ENCODE measurements at regions not wholly inside any gene's neighbourhood (a gene's known extent, or its start where the extent isn't known, plus 50 kb on each side); places are given as distances from the start of the nearest gene placed in this dataset.

DNA sequence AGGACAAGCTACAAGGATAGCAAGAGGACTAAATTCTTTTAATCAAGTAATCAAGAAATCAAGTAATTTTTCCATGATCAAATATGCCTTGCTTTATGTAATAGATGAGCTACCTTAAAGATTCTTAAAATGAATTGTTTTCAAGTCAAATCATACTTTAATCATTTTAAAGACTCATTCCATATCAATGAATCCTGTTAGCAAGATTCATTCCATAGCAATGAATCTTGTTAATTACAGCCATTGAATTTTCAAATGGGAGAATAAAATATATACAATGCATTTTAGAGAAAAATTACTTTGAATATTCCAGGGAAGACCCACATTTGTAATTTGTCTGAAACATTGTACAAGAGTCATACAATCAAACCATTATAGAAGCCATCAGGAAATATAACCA is 145.7 kb downstream of the RFX6 start:
- no peaks in the 10 kb centered on the region for H3K9me2 ChIP-seq (ENCODE audit: insufficient read depth)
- no peaks in the 10 kb centered on the region for H4K20me1 ChIP-seq (ENCODE audit: insufficient read depth)
- no peak overlapping the region for H2AFZ ChIP-seq
- no peaks in the 10 kb centered on the region for H3K4me1 ChIP-seq (replicated peaks; ENCODE audit: insufficient read depth)
- POLR2A ChIA-PET (ENCODE audit: unreplicated experiment): no interaction called here
- no peaks in the 10 kb centered on the region for H3K79me2 ChIP-seq (ENCODE audit: low read depth)
- H3K27me3 ChIP-seq (ENCODE audit: insufficient read depth, low read depth): no peaks in the 10 kb centered on the region
- TF ChIP-seq, protein P1, sequence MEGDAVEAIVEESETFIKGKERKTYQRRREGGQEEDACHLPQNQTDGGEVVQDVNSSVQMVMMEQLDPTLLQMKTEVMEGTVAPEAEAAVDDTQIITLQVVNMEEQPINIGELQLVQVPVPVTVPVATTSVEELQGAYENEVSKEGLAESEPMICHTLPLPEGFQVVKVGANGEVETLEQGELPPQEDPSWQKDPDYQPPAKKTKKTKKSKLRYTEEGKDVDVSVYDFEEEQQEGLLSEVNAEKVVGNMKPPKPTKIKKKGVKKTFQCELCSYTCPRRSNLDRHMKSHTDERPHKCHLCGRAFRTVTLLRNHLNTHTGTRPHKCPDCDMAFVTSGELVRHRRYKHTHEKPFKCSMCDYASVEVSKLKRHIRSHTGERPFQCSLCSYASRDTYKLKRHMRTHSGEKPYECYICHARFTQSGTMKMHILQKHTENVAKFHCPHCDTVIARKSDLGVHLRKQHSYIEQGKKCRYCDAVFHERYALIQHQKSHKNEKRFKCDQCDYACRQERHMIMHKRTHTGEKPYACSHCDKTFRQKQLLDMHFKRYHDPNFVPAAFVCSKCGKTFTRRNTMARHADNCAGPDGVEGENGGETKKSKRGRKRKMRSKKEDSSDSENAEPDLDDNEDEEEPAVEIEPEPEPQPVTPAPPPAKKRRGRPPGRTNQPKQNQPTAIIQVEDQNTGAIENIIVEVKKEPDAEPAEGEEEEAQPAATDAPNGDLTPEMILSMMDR (conservative IDR thresholded peaks at IDR 0.05): no peak
- no peak for TF ChIP-seq EZH2 (IDR thresholded peaks at IDR 0.05; ENCODE audit: low read depth)
- BruUV-seq (replicated peaks): no TSS peak
- no peaks in the 10 kb centered on the region for H3F3A ChIP-seq (ENCODE audit: insufficient read depth, low read depth)
- no peaks in the 10 kb centered on the region for H3K36me3 ChIP-seq (ENCODE audit: low read depth)
- intact Hi-C loops (cut with micrococcal nuclease; ENCODE audit: unreplicated experiment): no loop called here
- no peak overlapping the region for H3K4me2 ChIP-seq
- CTCF ChIA-PET: no interaction called here
- H3K4me3 ChIP-seq: no peak overlapping the region
- no peak for DNase-seq
- no peaks in the 10 kb centered on the region for H3K9me3 ChIP-seq (ENCODE audit: insufficient read depth, low read depth)
- H3K27ac ChIP-seq: no peak overlapping the region

DNA sequence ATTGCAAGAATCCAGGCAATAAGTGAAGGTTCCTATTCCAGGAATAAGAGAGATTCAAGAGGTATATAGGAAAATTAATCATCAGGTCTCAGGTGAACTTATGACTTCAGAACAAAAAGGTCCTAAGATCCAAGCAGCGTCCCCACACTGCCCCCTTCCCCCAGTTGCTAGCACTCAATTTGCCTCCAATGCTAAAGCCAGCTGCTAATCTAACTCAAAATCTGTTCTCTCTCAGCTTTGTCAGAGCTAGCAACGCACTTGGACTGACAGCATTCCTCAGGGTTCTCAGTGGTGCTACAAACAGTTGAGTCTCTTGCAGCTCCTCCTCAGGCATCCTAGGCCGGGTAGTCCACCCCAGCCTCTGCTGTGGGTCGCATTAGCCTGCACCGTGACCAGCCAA is 148.3 kb downstream of the RFX6 start:
- no peaks in the 10 kb centered on the region for H3K9me2 ChIP-seq (ENCODE audit: insufficient read depth)

DNA sequence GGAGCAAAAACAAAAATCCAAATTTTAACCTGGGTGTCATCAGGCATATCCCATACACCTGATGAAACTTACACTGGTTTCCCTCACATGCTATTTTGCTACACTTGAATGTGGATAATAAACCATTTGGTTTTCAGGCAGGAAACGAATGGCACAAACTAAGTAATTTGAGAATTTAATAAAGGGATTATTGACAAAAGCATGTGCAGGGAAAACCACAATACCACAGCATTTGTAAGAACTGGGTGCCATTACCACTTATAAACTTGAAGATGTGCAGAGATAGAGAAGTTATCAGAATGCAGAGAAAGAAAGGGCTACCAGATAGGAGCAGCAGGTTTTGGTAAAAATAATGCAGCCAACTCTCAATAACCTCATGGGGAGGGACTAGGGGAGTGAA is 151.2 kb downstream of the RFX6 start:
- no peaks in the 10 kb centered on the region for H3K9me3 ChIP-seq (ENCODE audit: insufficient read depth, low read depth)
- H3K27ac ChIP-seq: no peak overlapping the region
- no peaks in the 10 kb centered on the region for H3K9me2 ChIP-seq (ENCODE audit: insufficient read depth)
- H3K27me3 ChIP-seq (ENCODE audit: insufficient read depth, low read depth): no peaks in the 10 kb centered on the region
- H3K4me2 ChIP-seq: no peak overlapping the region
- no peak overlapping the region for H2AFZ ChIP-seq
- no peak overlapping the region for H3K4me3 ChIP-seq
- H3K4me1 ChIP-seq (replicated peaks; ENCODE audit: insufficient read depth): no peaks in the 10 kb centered on the region
- DNase-seq: no peak
- no peaks in the 10 kb centered on the region for H3F3A ChIP-seq (ENCODE audit: insufficient read depth, low read depth)
- intact Hi-C loops (cut with micrococcal nuclease; ENCODE audit: unreplicated experiment): no loop called here
- H3K36me3 ChIP-seq (ENCODE audit: low read depth): no peaks in the 10 kb centered on the region
- TF ChIP-seq EZH2 (IDR thresholded peaks at IDR 0.05; ENCODE audit: low read depth): no peak
- TF ChIP-seq, protein P1 (conservative IDR thresholded peaks at IDR 0.05): no peak
- H4K20me1 ChIP-seq (ENCODE audit: insufficient read depth): no peaks in the 10 kb centered on the region
- H3K79me2 ChIP-seq (ENCODE audit: low read depth): no peaks in the 10 kb centered on the region
- ChIA-PET POLR2A (ENCODE audit: unreplicated experiment) (no interaction called here), CTCF (no interaction called here)
- no TSS peak for BruUV-seq (replicated peaks)

More for the DNA sequence above, 148.3 kb downstream of the RFX6 start:
- intact Hi-C loops (cut with micrococcal nuclease; ENCODE audit: unreplicated experiment): no loop called here
- no peak overlapping the region for H3K4me2 ChIP-seq
- no peaks in the 10 kb centered on the region for H3K4me1 ChIP-seq (replicated peaks; ENCODE audit: insufficient read depth)
- ChIA-PET CTCF (no interaction called here), POLR2A (ENCODE audit: unreplicated experiment) (no interaction called here)
- H3K36me3 ChIP-seq (ENCODE audit: low read depth): no peaks in the 10 kb centered on the region
- H3K79me2 ChIP-seq (ENCODE audit: low read depth): no peaks in the 10 kb centered on the region
- H3K9me3 ChIP-seq (ENCODE audit: insufficient read depth, low read depth): no peaks in the 10 kb centered on the region
- TF ChIP-seq, protein P1 (conservative IDR thresholded peaks at IDR 0.05): no peak
- TF ChIP-seq EZH2 (IDR thresholded peaks at IDR 0.05; ENCODE audit: low read depth): no peak
- no TSS peak for BruUV-seq (replicated peaks)
- H4K20me1 ChIP-seq (ENCODE audit: insufficient read depth): no peaks in the 10 kb centered on the region
- H3F3A ChIP-seq (ENCODE audit: insufficient read depth, low read depth): no peaks in the 10 kb centered on the region
- H3K27me3 ChIP-seq (ENCODE audit: insufficient read depth, low read depth): no peaks in the 10 kb centered on the region
- H2AFZ ChIP-seq: no peak overlapping the region
- H3K4me3 ChIP-seq: no peak overlapping the region
- no peak for DNase-seq
- H3K27ac ChIP-seq: no peak overlapping the region
